Trophoblast cell (in vitro differentiated cells and primary cell): ENCODE measurements at regions not wholly inside any gene's neighbourhood (a gene's known extent, or its start where the extent isn't known, plus 50 kb on each side); places are given as distances from the start of the nearest gene placed in this dataset.

Source experiments
- DNase-seq, 2 donors: peaks; one replicate each; pipeline ENCODE4 v3.0.0-alpha.2; 2016
- H2AFZ ChIP-seq: 2 replicates; pipeline ENCODE4 v1.6.1; 2013; ENCODE audit warnings: low read length, moderate library complexity, mild to moderate bottlenecking; ENCODE audit not compliant: insufficient read depth, poor library complexity
- H2AK5ac ChIP-seq: 2 replicates; pipeline ENCODE4 v1.6.1; 2013; ENCODE audit warnings: mild to moderate bottlenecking, low read length
- H2BK120ac ChIP-seq: 2 replicates; pipeline ENCODE4 v1.6.1; 2013; ENCODE audit warnings: low read length, mild to moderate bottlenecking, moderate library complexity; ENCODE audit not compliant: insufficient read depth, poor library complexity
- H2BK12ac ChIP-seq: 2 replicates; pipeline ENCODE4 v1.6.1; 2013; ENCODE audit warnings: mild to moderate bottlenecking, low read length, moderate library complexity
- H2BK5ac ChIP-seq: 2 replicates; pipeline ENCODE4 v1.6.1; 2013; ENCODE audit warnings: low read length, low read depth, moderate library complexity, mild to moderate bottlenecking; ENCODE audit not compliant: poor library complexity
- H3K14ac ChIP-seq: 2 replicates; pipeline ENCODE4 v1.6.1; 2013; ENCODE audit warnings: mild to moderate bottlenecking, low read length
- H3K18ac ChIP-seq: 2 replicates; pipeline ENCODE4 v1.6.1; 2013; ENCODE audit warnings: mild to moderate bottlenecking, low read length
- H3K23ac ChIP-seq: 2 replicates; pipeline ENCODE4 v1.6.1; 2013; ENCODE audit warnings: low read length
- H3K27ac ChIP-seq: 2 replicates; pipeline ENCODE4 v1.5.1; 2013; ENCODE audit warnings: low read depth, mild to moderate bottlenecking, inconsistent platforms, low read length, moderate library complexity
- H3K27me3 ChIP-seq: 2 replicates; pipeline ENCODE4 v1.6.1; 2013; ENCODE audit warnings: inconsistent platforms, mild to moderate bottlenecking, low read length, moderate library complexity; ENCODE audit not compliant: insufficient read depth
- H3K36me3 ChIP-seq, 2 experiments: 1 replicate in 1 of 2; 2 replicates in 1 of 2; pipeline ENCODE4 v1.6.1; 2013; ENCODE audit warnings: low read length in 2 of 2, mild to moderate bottlenecking in 2 of 2, moderate library complexity in 1 of 2; ENCODE audit not compliant: insufficient read depth in 2 of 2, control insufficient read depth in 1 of 2
- H3K4ac ChIP-seq: 2 replicates; pipeline ENCODE4 v1.6.1; 2013; ENCODE audit warnings: low read depth, mild to moderate bottlenecking, low read length, moderate library complexity
- H3K4me1 ChIP-seq, 2 experiments: 1 replicate in 1 of 2; 2 replicates in 1 of 2; pipeline ENCODE4 v1.6.1; 2013; ENCODE audit warnings: low read length in 2 of 2, mild to moderate bottlenecking in 2 of 2, moderate library complexity in 1 of 2; ENCODE audit not compliant: insufficient read depth in 2 of 2, control insufficient read depth in 1 of 2
- H3K4me2 ChIP-seq: 2 replicates; pipeline ENCODE4 v1.6.1; 2013; ENCODE audit warnings: inconsistent platforms, mild to moderate bottlenecking, low read length, moderate library complexity
- H3K4me3 ChIP-seq: 2 replicates; pipeline ENCODE4 v1.5.1; 2013; ENCODE audit warnings: mild to moderate bottlenecking, low read depth, low read length, inconsistent platforms
- H3K79me1 ChIP-seq: one replicate; pipeline ENCODE4 v1.6.1; 2013; ENCODE audit warnings: low read length
- H3K79me2 ChIP-seq: 2 replicates; pipeline ENCODE4 v1.6.1; 2013; ENCODE audit warnings: low read length, mild to moderate bottlenecking; ENCODE audit not compliant: control insufficient read depth, insufficient read depth, poor library complexity
- H3K9ac ChIP-seq: 2 replicates; pipeline ENCODE4 v1.6.1; 2013; ENCODE audit warnings: mild to moderate bottlenecking, low read length
- H3K9me3 ChIP-seq: 2 replicates; pipeline ENCODE4 v1.6.1; 2013; ENCODE audit warnings: low read depth, mild to moderate bottlenecking, control low read depth, inconsistent platforms, low read length; ENCODE audit not compliant: insufficient read depth
- H4K12ac ChIP-seq: 2 replicates; pipeline ENCODE4 v1.6.1; 2013; ENCODE audit warnings: low read depth, mild to moderate bottlenecking, low read length, moderate library complexity
- H4K8ac ChIP-seq: 2 replicates; pipeline ENCODE4 v1.6.1; 2013; ENCODE audit warnings: low read depth, mild to moderate bottlenecking, low read length, moderate library complexity
- H4K91ac ChIP-seq: one replicate; pipeline ENCODE4 v1.6.1; 2013; ENCODE audit warnings: low read depth, mild to moderate bottlenecking, low read length, moderate library complexity
- WGBS: extraction: QIAGEN DNeasy Blood & Tissue Kit; methylation state at CpG from one replicate; pipeline ENCODE4 v1.1.7; 2013; ENCODE audit warnings: missing lambda C conversion rate; ENCODE audit not compliant: insufficient read length, insufficient coverage; ENCODE audit errors: extremely low coverage; 5-methylcytosine and 5-hydroxymethylcytosine counted together

GRCh38 chrY:19167319-19168201 lies 394.0 kb upstream of the HSFY2 start:
- WGBS: no CpG with 5 or more reads among the region's 13 CpGs
- no peak overlapping the region for H2AFZ ChIP-seq
- H3K27ac ChIP-seq: no peak overlapping the region
- no peak overlapping the region for H4K91ac ChIP-seq
- H3K79me1 ChIP-seq: no peaks in the 10 kb centered on the region
- no peak overlapping the region for H2BK5ac ChIP-seq
- H3K4ac ChIP-seq: no peak overlapping the region
- no peak overlapping the region for H2AK5ac ChIP-seq
- H3K36me3 ChIP-seq: no peaks in the 10 kb centered on the region
- no peak overlapping the region for H4K12ac ChIP-seq
- no peaks in the 10 kb centered on the region for H3K79me2 ChIP-seq
- H3K23ac ChIP-seq: no peak overlapping the region
- no peak overlapping the region for H3K14ac ChIP-seq
- H4K8ac ChIP-seq: no peak overlapping the region
- no peak overlapping the region for H3K4me2 ChIP-seq
- H3K4me1 ChIP-seq: peaks cover 0 to 3% of the 10 kb centered on the region in 2 experiments
- no peaks in the 10 kb centered on the region for H3K27me3 ChIP-seq
- DNase-seq: peak in 1 of 2 donors; percentile 2
- H3K9ac ChIP-seq: no peak overlapping the region
- no peak overlapping the region for H2BK12ac ChIP-seq
- H3K4me3 ChIP-seq: no peak overlapping the region
- no peak overlapping the region for H2BK120ac ChIP-seq
- H3K18ac ChIP-seq: no peak overlapping the region
- H3K9me3 ChIP-seq: no peaks in the 10 kb centered on the region

- Histone ChIP-seq H3K9ac (no peak overlapping the region), H2AK5ac (no peak overlapping the region), H3K4ac (no peak overlapping the region), H4K8ac (no peak overlapping the region), H3K23ac (no peak overlapping the region), H3K36me3 (no peaks in the 10 kb centered on the region), H3K18ac (no peak overlapping the region), H3K4me3 (no peak overlapping the region), H3K4me1 (no peaks in the 10 kb centered on the region), H2AFZ (no peak overlapping the region), H2BK5ac (no peak overlapping the region), H3K27ac (no peak overlapping the region), H3K9me3 (no peaks in the 10 kb centered on the region), H3K79me2 (no peaks in the 10 kb centered on the region), H3K27me3 (no peaks in the 10 kb centered on the region), H3K79me1 (no peaks in the 10 kb centered on the region), H3K4me2 (no peak overlapping the region), H4K12ac (no peak overlapping the region), H4K91ac (no peak overlapping the region), H2BK12ac (no peak overlapping the region), H2BK120ac (no peak overlapping the region), H3K14ac (no peak overlapping the region)
- no peak for DNase-seq
- WGBS: no CpG with 5 or more reads among the region's 4 CpGs
Observed at GRCh38 chrY:19148783-19149182, 375.2 kb upstream of the HSFY2 start.

- no peak overlapping the region for H2AFZ ChIP-seq
- no peak overlapping the region for H4K8ac ChIP-seq
- no peak overlapping the region for H4K91ac ChIP-seq
- no peaks in the 10 kb centered on the region for H3K79me2 ChIP-seq
- no peak overlapping the region for H2AK5ac ChIP-seq
- H3K27me3 ChIP-seq: no peaks in the 10 kb centered on the region
- H3K9ac ChIP-seq: no peak overlapping the region
- H2BK5ac ChIP-seq: no peak overlapping the region
- H3K4me1 ChIP-seq: no peaks in the 10 kb centered on the region
- no peak overlapping the region for H2BK120ac ChIP-seq
- no peaks in the 10 kb centered on the region for H3K9me3 ChIP-seq
- no peak overlapping the region for H2BK12ac ChIP-seq
- no peak overlapping the region for H3K23ac ChIP-seq
- WGBS: no CpG with 5 or more reads among the region's 1 CpG
- H3K18ac ChIP-seq: no peak overlapping the region
- no peak overlapping the region for H3K4ac ChIP-seq
- H3K79me1 ChIP-seq: no peaks in the 10 kb centered on the region
- no peak overlapping the region for H3K27ac ChIP-seq
- H4K12ac ChIP-seq: no peak overlapping the region
- no peaks in the 10 kb centered on the region for H3K36me3 ChIP-seq
- H3K14ac ChIP-seq: no peak overlapping the region
- no peak overlapping the region for H3K4me3 ChIP-seq
- no peak for DNase-seq
- H3K4me2 ChIP-seq: no peak overlapping the region
Observed at GRCh38 chrY:19146296-19146695, 372.8 kb upstream of the HSFY2 start.

- Histone ChIP-seq H3K27ac (no peak overlapping the region), H3K14ac (no peak overlapping the region), H3K79me2 (no peaks in the 10 kb centered on the region), H3K9ac (no peak overlapping the region), H3K18ac (no peak overlapping the region), H3K79me1 (no peaks in the 10 kb centered on the region), H2BK12ac (no peak overlapping the region), H3K36me3 (no peaks in the 10 kb centered on the region), H3K4me3 (no peak overlapping the region), H4K91ac (no peak overlapping the region), H3K4me1 (no peaks in the 10 kb centered on the region), H3K23ac (no peak overlapping the region), H2AK5ac (no peak overlapping the region), H2BK5ac (no peak overlapping the region), H2AFZ (no peak overlapping the region), H3K4ac (no peak overlapping the region), H3K4me2 (no peak overlapping the region), H3K9me3 (no peaks in the 10 kb centered on the region), H3K27me3 (no peaks in the 10 kb centered on the region), H2BK120ac (no peak overlapping the region), H4K12ac (no peak overlapping the region), H4K8ac (no peak overlapping the region)
- WGBS: no CpG with 5 or more reads among the region's 4 CpGs
- no peak for DNase-seq
Observed at GRCh38 chrY:19142093-19142492, 368.6 kb upstream of the HSFY2 start.
